Peyer's patch (tissue), 4 donors: ENCODE measurements at regions not wholly inside any gene's neighbourhood (a gene's known extent, or its start where the extent isn't known, plus 50 kb on each side); places are given as distances from the start of the nearest gene placed in this dataset.

Experiments used
- DNase-seq, 3 donors: peaks; one replicate each; pipeline ENCODE4 v3.0.0-alpha.2; 2017 to 2019
- H3K27ac ChIP-seq, 4 donors: fragments of 200-600 bp; sonication (generic); one replicate each; pipeline ENCODE4 v1.5.1; 2016 to 2019
- H3K27me3 ChIP-seq, 2 donors: fragments of 200-600 bp; sonication (generic); one replicate each; pipeline ENCODE4 v1.5.1; 2019
- H3K36me3 ChIP-seq, 3 donors: fragments of 200-600 bp; sonication (generic); one replicate each; pipeline ENCODE4 v1.5.1; 2016 to 2019
- H3K4me1 ChIP-seq, 4 donors: fragments of 200-600 bp; sonication (generic); one replicate each; pipeline ENCODE4 v1.5.1; 2016 to 2019
- H3K4me3 ChIP-seq, 4 donors: fragments of 200-600 bp; sonication (generic); 1 replicate in 3 of 4; 2 replicates in 1 of 4; pipeline ENCODE4 v1.5.1; 2016 to 2019; ENCODE audit warnings: mild to moderate bottlenecking in 1 of 4
- H3K9me3 ChIP-seq, 4 donors: fragments of 200-600 bp; sonication (generic); one replicate each; pipeline ENCODE4 v1.5.1; 2016 to 2019; ENCODE audit warnings: mild to moderate bottlenecking in 1 of 4
- POLR2A ChIP-seq, 2 donors: fragments of 450-650 bp; IDR thresholded peaks; one replicate each; pipeline ENCODE4 v1.5.1; 2017; ENCODE audit warnings: antibody characterized with exemption in 2 of 2, mild to moderate bottlenecking in 2 of 2, moderate library complexity in 2 of 2
- TF ChIP-seq, protein P1 (sequence below), 6 experiments: fragments of 450-650 bp in 4 of 6; fragments of 200-600 bp in 2 of 6; sonication (generic) in 1 of 6; IDR thresholded peaks; one replicate each; pipeline ENCODE4 v1.5.1; 2017 to 2019; ENCODE audit warnings: antibody characterized with exemption in 6 of 6, mild to moderate bottlenecking in 3 of 6, moderate library complexity in 1 of 6

DNA sequence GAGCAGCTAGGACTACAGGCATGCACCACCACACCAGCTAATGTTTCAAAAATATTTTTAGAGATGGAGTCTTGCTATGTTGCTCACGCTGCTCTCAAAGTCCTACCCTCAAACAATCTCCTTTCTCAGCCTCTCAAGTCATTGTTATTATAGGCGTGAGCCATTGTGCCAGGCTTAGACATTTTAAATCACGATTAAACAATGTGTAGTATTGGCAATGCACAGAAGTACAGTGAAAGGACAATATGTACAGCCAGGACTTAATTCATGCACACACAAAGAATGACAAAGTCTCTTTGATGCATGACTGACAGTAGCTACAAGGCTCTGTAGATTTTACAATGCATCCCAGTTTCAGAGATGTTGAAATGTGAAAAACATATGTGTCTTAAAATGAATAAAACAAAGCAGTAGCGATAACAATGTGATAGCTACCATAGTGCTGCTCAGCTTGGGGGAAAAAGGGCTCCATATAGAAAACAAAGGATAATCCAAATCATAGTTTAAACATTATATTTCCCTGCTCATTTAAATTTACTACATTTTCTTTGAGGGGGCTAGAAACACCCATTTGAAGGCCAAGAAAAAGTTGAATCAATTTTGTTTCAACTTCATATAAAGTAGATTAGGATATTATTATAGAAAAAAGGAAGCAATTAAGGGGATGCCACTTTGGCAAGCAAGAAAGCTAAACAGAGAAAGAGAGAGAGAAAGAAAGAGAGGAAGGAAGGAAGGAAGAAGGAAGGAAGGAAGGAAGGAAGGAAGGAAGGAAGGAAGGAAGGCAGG lies 272.4 kb upstream of the SMIM31 start:
- H3K4me3 ChIP-seq = no peak overlapping the region
- no peaks in the 10 kb centered on the region for H3K9me3 ChIP-seq

DNA sequence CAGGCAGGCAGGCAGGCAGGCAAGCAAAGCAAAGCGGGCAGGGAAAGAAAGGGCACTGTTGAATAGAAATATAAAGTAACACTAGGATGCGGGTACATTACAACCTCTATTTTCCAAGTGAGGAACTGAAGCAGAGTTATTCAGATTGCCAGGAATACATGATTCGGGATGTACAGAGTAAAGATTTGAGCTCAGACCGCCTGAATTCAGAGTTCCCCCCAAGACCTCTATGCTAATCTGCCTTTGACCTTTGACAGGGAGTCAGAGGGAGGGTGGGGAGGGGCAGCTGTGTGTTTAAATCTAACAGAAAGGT lies 271.9 kb upstream of the SMIM31 start:
- no peak overlapping the region for H3K27ac ChIP-seq
- no peak overlapping the region for H3K4me3 ChIP-seq
- H3K9me3 ChIP-seq = no peaks in the 10 kb centered on the region
- TF ChIP-seq POLR2A (IDR thresholded peaks at IDR 0.05) = no peak
- TF ChIP-seq, protein P1, sequence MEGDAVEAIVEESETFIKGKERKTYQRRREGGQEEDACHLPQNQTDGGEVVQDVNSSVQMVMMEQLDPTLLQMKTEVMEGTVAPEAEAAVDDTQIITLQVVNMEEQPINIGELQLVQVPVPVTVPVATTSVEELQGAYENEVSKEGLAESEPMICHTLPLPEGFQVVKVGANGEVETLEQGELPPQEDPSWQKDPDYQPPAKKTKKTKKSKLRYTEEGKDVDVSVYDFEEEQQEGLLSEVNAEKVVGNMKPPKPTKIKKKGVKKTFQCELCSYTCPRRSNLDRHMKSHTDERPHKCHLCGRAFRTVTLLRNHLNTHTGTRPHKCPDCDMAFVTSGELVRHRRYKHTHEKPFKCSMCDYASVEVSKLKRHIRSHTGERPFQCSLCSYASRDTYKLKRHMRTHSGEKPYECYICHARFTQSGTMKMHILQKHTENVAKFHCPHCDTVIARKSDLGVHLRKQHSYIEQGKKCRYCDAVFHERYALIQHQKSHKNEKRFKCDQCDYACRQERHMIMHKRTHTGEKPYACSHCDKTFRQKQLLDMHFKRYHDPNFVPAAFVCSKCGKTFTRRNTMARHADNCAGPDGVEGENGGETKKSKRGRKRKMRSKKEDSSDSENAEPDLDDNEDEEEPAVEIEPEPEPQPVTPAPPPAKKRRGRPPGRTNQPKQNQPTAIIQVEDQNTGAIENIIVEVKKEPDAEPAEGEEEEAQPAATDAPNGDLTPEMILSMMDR (IDR thresholded peaks at IDR 0.05) = no peak
- no peaks in the 10 kb centered on the region for H3K27me3 ChIP-seq
- H3K36me3 ChIP-seq = no peaks in the 10 kb centered on the region
- H3K4me1 ChIP-seq = no peaks in the 10 kb centered on the region
- no peak for DNase-seq

More for the DNA sequence above, 272.4 kb upstream of the SMIM31 start:
- Histone ChIP-seq H3K27ac (no peak overlapping the region), H3K27me3 (no peaks in the 10 kb centered on the region), H3K36me3 (no peaks in the 10 kb centered on the region), H3K4me1 (no peaks in the 10 kb centered on the region)
- DNase-seq = no peak
- TF ChIP-seq POLR2A (IDR thresholded peaks at IDR 0.05) = no peak
- TF ChIP-seq, protein P1 (IDR thresholded peaks at IDR 0.05) = no peak

DNA sequence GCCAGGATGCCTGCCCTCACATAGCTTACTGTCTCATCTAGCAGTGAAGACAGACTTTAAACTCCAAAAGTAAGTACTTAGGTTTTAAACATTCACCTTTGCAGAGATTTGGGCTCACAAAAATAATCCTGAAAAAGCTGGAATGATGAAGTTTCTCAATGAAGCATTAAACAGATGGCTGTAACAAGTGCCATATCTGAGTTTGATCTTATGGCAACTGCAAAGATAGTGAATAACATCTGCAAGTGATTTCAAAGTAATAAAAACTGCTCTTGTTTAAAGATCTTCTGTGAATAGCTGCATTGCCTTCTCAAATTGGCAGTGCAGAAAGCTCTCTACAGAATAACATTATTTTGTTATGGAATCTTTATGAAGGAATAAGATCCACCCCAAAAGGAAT lies 271.2 kb upstream of the SMIM31 start:
- Histone ChIP-seq H3K9me3 (no peaks in the 10 kb centered on the region), H3K4me3 (no peak overlapping the region), H3K27ac (no peak overlapping the region), H3K36me3 (no peaks in the 10 kb centered on the region), H3K4me1 (no peaks in the 10 kb centered on the region), H3K27me3 (no peaks in the 10 kb centered on the region)
- DNase-seq = no peak
- TF ChIP-seq POLR2A (IDR thresholded peaks at IDR 0.05) = no peak
- TF ChIP-seq, protein P1 (IDR thresholded peaks at IDR 0.05) = no peak

DNA sequence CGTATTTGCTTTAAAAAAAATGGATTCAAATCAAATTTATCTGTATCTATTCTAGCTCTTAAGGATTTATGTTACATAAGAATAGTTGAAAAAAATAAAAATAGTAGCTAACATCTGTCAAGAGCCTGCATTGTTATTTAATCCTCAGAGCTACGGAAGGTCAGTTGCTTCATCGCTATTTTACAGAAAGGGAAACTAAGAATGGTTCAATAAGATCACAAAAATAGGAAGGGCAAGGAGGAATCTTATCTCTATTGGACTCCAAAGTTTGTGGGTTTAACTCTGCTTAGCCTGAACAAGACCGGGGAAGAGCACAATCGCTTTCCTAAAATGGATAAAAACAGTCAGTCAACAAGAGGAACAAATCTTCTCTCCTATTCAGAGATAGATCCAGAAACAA lies 270.2 kb upstream of the SMIM31 start:
- H3K27me3 ChIP-seq = no peaks in the 10 kb centered on the region
- DNase-seq = no peak
- H3K9me3 ChIP-seq = no peaks in the 10 kb centered on the region
- H3K4me1 ChIP-seq = no peaks in the 10 kb centered on the region
- H3K36me3 ChIP-seq = no peaks in the 10 kb centered on the region
- no peak overlapping the region for H3K27ac ChIP-seq
- no peak for TF ChIP-seq POLR2A (IDR thresholded peaks at IDR 0.05)
- TF ChIP-seq, protein P1 (IDR thresholded peaks at IDR 0.05) = no peak
- H3K4me3 ChIP-seq = no peak overlapping the region

DNA sequence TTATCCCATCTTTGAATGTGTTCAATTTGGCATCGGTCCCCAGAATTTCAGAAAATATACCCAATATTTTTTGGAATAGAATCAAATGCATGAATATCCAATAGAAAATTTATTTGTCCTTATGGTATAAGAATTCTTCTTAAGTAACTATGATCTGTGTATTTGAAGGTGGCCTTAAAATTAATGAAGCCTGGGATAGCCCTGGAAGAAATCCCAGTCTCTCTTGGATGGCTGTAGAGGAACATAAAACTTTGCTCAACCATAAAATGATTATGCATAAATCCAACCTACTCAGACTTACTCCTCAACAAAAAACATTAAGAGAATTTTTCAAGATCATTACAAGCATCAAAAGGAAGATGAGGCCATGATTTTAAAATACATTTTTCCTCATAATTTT lies 269.4 kb upstream of the SMIM31 start:
- H3K4me3 ChIP-seq = no peak overlapping the region
- TF ChIP-seq POLR2A (IDR thresholded peaks at IDR 0.05) = no peak
- TF ChIP-seq, protein P1 (IDR thresholded peaks at IDR 0.05) = no peak

DNA sequence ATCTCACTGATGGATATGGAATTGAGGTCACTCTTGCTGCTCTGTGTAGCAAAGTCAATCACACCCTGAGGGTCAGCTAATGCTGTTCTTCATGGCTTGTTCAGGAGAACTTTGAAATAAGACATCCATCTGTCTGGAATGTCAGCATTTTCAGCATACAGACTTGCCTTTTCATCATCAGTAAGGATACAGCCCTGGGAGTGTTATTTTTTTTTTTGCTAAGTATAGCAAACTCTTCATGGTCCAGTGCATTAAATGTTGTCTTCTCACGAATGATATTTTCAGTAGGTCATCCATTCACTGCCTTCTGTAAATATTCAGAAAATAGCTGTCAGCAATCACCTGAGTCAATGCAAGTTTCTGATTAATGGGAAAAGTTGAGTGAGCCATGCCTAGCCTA lies 268.8 kb upstream of the SMIM31 start:
- H3K36me3 ChIP-seq = no peaks in the 10 kb centered on the region
- no peaks in the 10 kb centered on the region for H3K9me3 ChIP-seq
- no peaks in the 10 kb centered on the region for H3K4me1 ChIP-seq
- H3K4me3 ChIP-seq = no peak overlapping the region
- H3K27me3 ChIP-seq = no peaks in the 10 kb centered on the region
- no peak overlapping the region for H3K27ac ChIP-seq
- TF ChIP-seq, protein P1 (IDR thresholded peaks at IDR 0.05) = no peak
- no peak for TF ChIP-seq POLR2A (IDR thresholded peaks at IDR 0.05)
- DNase-seq = no peak

More for the DNA sequence above, 269.4 kb upstream of the SMIM31 start:
- H3K4me1 ChIP-seq = no peaks in the 10 kb centered on the region
- H3K9me3 ChIP-seq = no peaks in the 10 kb centered on the region
- no peaks in the 10 kb centered on the region for H3K36me3 ChIP-seq
- no peak overlapping the region for H3K27ac ChIP-seq
- H3K27me3 ChIP-seq = no peaks in the 10 kb centered on the region
- no peak for DNase-seq
